SHP77 treated with DMSO at 0.1 percent for 48 hours (cell line): ENCODE measurements at regions not wholly inside any gene's neighbourhood (a gene's known extent, or its start where the extent isn't known, plus 50 kb on each side); places are given as distances from the start of the nearest gene placed in this dataset.

Experiments used
- DNase-seq: peaks from one replicate; lab custom pipeline; 2025; lab: John Stamatoyannopoulos, UW

- no peak for DNase-seq
These were observed 213.6 kb upstream of the ADARB2 start for GRCh38 chr10:1950803-1951495.

- no peak for DNase-seq
These were observed 210.2 kb upstream of the ADARB2 start for GRCh38 chr10:1947464-1948003.

GRCh38 chr10:1944487-1944886, 207.2 kb upstream of the ADARB2 start:
- DNase-seq = no peak

GRCh38 chr10:1942478-1942877, 205.2 kb upstream of the ADARB2 start:
- no peak for DNase-seq

- no peak for DNase-seq
These were observed 201.7 kb upstream of the ADARB2 start for GRCh38 chr10:1939016-1939415.

- no peak for DNase-seq
These were observed 201.0 kb upstream of the ADARB2 start for GRCh38 chr10:1938317-1938716.

GRCh38 chr10:1935912-1936311, 198.6 kb upstream of the ADARB2 start:
- DNase-seq = no peak

GRCh38 chr10:1933215-1933614, 195.9 kb upstream of the ADARB2 start:
- no peak for DNase-seq

GRCh38 chr10:1932692-1933094, 195.4 kb upstream of the ADARB2 start:
- DNase-seq = no peak

- DNase-seq = no peak
These were observed 191.3 kb upstream of the ADARB2 start for GRCh38 chr10:1928606-1929005.

GRCh38 chr10:1923998-1924397, 186.7 kb upstream of the ADARB2 start:
- DNase-seq = no peak

GRCh38 chr10:1923586-1923985, 186.3 kb upstream of the ADARB2 start:
- no peak for DNase-seq

GRCh38 chr10:1920941-1921340, 183.6 kb upstream of the ADARB2 start:
- DNase-seq = no peak

GRCh38 chr10:1920127-1920526, 182.8 kb upstream of the ADARB2 start:
- no peak for DNase-seq

GRCh38 chr10:1911771-1912170, 174.4 kb upstream of the ADARB2 start:
- DNase-seq = no peak

GRCh38 chr10:1903982-1904381, 166.7 kb upstream of the ADARB2 start:
- DNase-seq = no peak

GRCh38 chr10:1896153-1896552, 158.8 kb upstream of the ADARB2 start:
- DNase-seq = no peak

GRCh38 chr10:1895691-1896090, 158.4 kb upstream of the ADARB2 start:
- no peak for DNase-seq

- DNase-seq = no peak
These were observed 157.6 kb upstream of the ADARB2 start for GRCh38 chr10:1894912-1895311.

GRCh38 chr10:1893941-1894340, 156.6 kb upstream of the ADARB2 start:
- DNase-seq = no peak

GRCh38 chr10:1886039-1886438, 148.7 kb upstream of the ADARB2 start:
- DNase-seq = no peak

- DNase-seq = no peak
These were observed 145.4 kb upstream of the ADARB2 start for GRCh38 chr10:1882728-1883127.

GRCh38 chr10:1882180-1882579, 144.9 kb upstream of the ADARB2 start:
- no peak for DNase-seq

- no peak for DNase-seq
These were observed 144.3 kb upstream of the ADARB2 start for GRCh38 chr10:1881636-1882035.
